ENCODE measurements at regions not wholly inside any gene's neighbourhood (a gene's known extent, or its start where the extent isn't known, plus 50 kb on each side); places are given as distances from the start of the nearest gene placed in this dataset.

GRCh38 chr5:93654676-93655075, 71.7 kb downstream of the NR2F1 start:
- no peak for TF ChIP-seq CTCF (IDR thresholded peaks at IDR 0.05; ENCODE audit: control extremely low read depth, extremely low read depth)
- Histone ChIP-seq H3K36me3 (ENCODE audit: control insufficient read depth in 4 of 4, insufficient read depth in 4 of 4, low read length in 4 of 4) (peaks cover 0 to 3% (median 0%) of the 10 kb centered on the region in 4 donors), H3K4me1 (ENCODE audit: control insufficient read depth in 5 of 5, insufficient read depth in 5 of 5, low read length in 5 of 5) (no peaks in the 10 kb centered on the region), H3K4me3 (no peak overlapping the region), H3K27ac (ENCODE audit: low read depth in 1 of 2, low read length in 1 of 2) (no peak overlapping the region), H3K9me3 (ENCODE audit: control insufficient read depth in 4 of 4, insufficient read depth in 3 of 4, low read length in 3 of 4) (no peaks in the 10 kb centered on the region), H3K27me3 (ENCODE audit: control insufficient read depth in 3 of 3, insufficient read depth in 3 of 3, low read length in 2 of 3) (no peaks in the 10 kb centered on the region), H3K9ac (ENCODE audit: insufficient read depth in 1 of 2, low read length in 2 of 2) (no peak overlapping the region)
- no peak for DNase-seq
- WGBS, 2 donors = 96 to 98% methylated on average over 2 of the region's 2 CpGs
- no peak for ATAC-seq (ENCODE audit: insufficient read depth, low FRiP score)

DNA sequence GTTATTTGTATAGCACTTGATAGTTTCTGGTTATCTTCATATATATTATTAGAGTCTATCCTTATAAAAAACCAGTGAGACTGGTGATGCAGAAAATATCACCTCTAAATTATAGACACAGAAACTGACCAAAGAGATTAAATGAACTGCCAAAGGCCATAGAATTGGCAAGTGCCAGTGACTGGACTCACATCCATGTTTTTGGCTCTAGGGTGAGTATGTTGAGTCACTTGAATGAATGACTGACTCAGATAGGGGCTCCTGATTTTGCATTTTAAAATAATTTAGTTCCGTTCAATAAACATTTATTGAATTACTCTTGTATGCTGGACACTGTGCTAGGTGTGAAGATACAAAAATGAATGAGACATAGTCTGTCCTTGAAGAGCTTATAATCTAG, 70.7 kb downstream of the NR2F1 start:
- H3K36me3 ChIP-seq (ENCODE audit: control insufficient read depth in 4 of 4, insufficient read depth in 4 of 4, low read length in 4 of 4) = peaks cover 0 to 3% (median 0%) of the 10 kb centered on the region in 4 donors
- H3K27ac ChIP-seq (ENCODE audit: low read depth in 1 of 2, low read length in 1 of 2) = no peak overlapping the region
- WGBS, 2 donors = 96 to 100% methylated on average over 1 of the region's 1 CpG
- H3K4me1 ChIP-seq (ENCODE audit: control insufficient read depth in 5 of 5, insufficient read depth in 5 of 5, low read length in 5 of 5) = no peaks in the 10 kb centered on the region
- TF ChIP-seq CTCF (IDR thresholded peaks at IDR 0.05; ENCODE audit: control extremely low read depth, extremely low read depth) = no peak
- no peak overlapping the region for H3K4me3 ChIP-seq
- no peak for ATAC-seq (ENCODE audit: insufficient read depth, low FRiP score)
- no peak for DNase-seq
- no peak overlapping the region for H3K9ac ChIP-seq (ENCODE audit: insufficient read depth in 1 of 2, low read length in 2 of 2)
- no peaks in the 10 kb centered on the region for H3K9me3 ChIP-seq (ENCODE audit: control insufficient read depth in 4 of 4, insufficient read depth in 3 of 4, low read length in 3 of 4)
- H3K27me3 ChIP-seq (ENCODE audit: control insufficient read depth in 3 of 3, insufficient read depth in 3 of 3, low read length in 2 of 3) = no peaks in the 10 kb centered on the region

GRCh38 chr5:93649234-93649900, 66.3 kb downstream of the NR2F1 start:
- TF ChIP-seq CTCF (IDR thresholded peaks at IDR 0.05; ENCODE audit: control extremely low read depth, extremely low read depth) = no peak
- Histone ChIP-seq H3K4me1 (ENCODE audit: control insufficient read depth in 5 of 5, insufficient read depth in 5 of 5, low read length in 5 of 5) (no peaks in the 10 kb centered on the region), H3K36me3 (ENCODE audit: control insufficient read depth in 4 of 4, insufficient read depth in 4 of 4, low read length in 4 of 4) (peaks cover 0 to 2% (median 0%) of the 10 kb centered on the region in 4 donors), H3K4me3 (no peak overlapping the region), H3K9ac (ENCODE audit: insufficient read depth in 1 of 2, low read length in 2 of 2) (no peak overlapping the region), H3K27ac (ENCODE audit: low read depth in 1 of 2, low read length in 1 of 2) (no peak overlapping the region), H3K9me3 (ENCODE audit: control insufficient read depth in 4 of 4, insufficient read depth in 3 of 4, low read length in 3 of 4) (no peaks in the 10 kb centered on the region), H3K27me3 (ENCODE audit: control insufficient read depth in 3 of 3, insufficient read depth in 3 of 3, low read length in 2 of 3) (no peaks in the 10 kb centered on the region)
- WGBS, 2 donors = 83 to 97% methylated on average over 1 of the region's 1 CpG
- no peak for ATAC-seq (ENCODE audit: insufficient read depth, low FRiP score)
- DNase-seq = no peak

DNA sequence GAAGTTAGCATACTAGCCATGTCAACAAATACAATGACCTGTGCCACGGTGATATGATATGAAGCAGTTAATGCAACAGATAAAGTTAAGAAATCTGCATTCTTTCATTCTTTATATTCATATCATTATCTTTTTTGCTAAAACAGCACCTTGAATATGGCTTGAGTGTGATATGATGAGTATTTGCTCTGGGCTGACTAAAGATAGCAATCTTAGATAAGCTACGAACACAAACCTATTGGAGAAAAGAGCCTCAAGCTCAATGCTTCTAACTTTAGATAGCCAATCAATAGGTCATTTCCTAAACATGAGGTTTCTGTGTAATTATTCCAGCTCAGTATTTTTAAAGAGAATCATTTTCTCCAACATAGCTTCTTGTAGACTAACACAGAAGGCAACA, 61.7 kb downstream of the NR2F1 start:
- Histone ChIP-seq H3K36me3 (ENCODE audit: control insufficient read depth in 4 of 4, insufficient read depth in 4 of 4, low read length in 4 of 4) (no peaks in the 10 kb centered on the region), H3K27ac (ENCODE audit: low read depth in 1 of 2, low read length in 1 of 2) (no peak overlapping the region), H3K27me3 (ENCODE audit: control insufficient read depth in 3 of 3, insufficient read depth in 3 of 3, low read length in 2 of 3) (no peaks in the 10 kb centered on the region), H3K9ac (ENCODE audit: insufficient read depth in 1 of 2, low read length in 2 of 2) (no peak overlapping the region), H3K4me3 (no peak overlapping the region), H3K4me1 (ENCODE audit: control insufficient read depth in 5 of 5, insufficient read depth in 5 of 5, low read length in 5 of 5) (no peaks in the 10 kb centered on the region), H3K9me3 (ENCODE audit: control insufficient read depth in 4 of 4, insufficient read depth in 3 of 4, low read length in 3 of 4) (no peaks in the 10 kb centered on the region)
- WGBS, 2 donors = 85 to 91% methylated on average over 2 of the region's 2 CpGs
- TF ChIP-seq CTCF (IDR thresholded peaks at IDR 0.05; ENCODE audit: control extremely low read depth, extremely low read depth) = no peak
- ATAC-seq (ENCODE audit: insufficient read depth, low FRiP score) (no peak), DNase-seq (no peak)
